Posterior vena cava (tissue), 2 donors: ENCODE measurements at regions not wholly inside any gene's neighbourhood (a gene's known extent, or its start where the extent isn't known, plus 50 kb on each side); places are given as distances from the start of the nearest gene placed in this dataset.
A peak's percentile ranks its signal among the peaks of the same experiment; 100 is the strongest.

Experiments
- DNase-seq: peaks from one replicate; pipeline ENCODE4 v3.0.0-alpha.2; 2020; ENCODE audit warnings: low spot score
- intact Hi-C, 2 donors: fragments of 100-400 bp; cut with DNase I; formaldehyde crosslinking; loops; one replicate each; pipeline versions ENCODE4 v1.14.1 to v1.14.2; 2022 to 2023
- donor health status: DM: yes; HTN: yes; CAD: no.
- donor health status: DM: yes; HTN: yes; CAD: no.

DNA sequence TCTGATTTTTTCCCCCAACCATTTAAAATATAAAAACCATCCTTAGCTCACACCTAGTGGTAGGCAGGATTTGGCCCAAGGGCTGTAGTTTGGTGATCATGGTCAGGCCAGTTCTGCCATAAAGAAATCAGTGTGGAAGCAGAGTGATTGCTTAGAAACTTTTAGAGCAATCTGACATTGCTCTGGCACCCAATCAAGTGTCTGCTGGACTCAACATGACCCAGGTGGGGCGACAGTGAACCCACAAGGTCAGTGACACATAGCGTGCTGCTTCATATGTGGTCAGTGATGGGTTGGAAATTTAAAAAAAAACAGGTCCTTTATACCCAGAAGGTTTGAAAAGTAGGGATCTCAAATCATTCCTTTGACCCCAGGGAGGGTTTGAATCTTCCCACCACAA is 107.9 kb downstream of the BANF2 start:
- peak; percentile 68 for DNase-seq
- intact Hi-C loops, result no loop called here

DNA sequence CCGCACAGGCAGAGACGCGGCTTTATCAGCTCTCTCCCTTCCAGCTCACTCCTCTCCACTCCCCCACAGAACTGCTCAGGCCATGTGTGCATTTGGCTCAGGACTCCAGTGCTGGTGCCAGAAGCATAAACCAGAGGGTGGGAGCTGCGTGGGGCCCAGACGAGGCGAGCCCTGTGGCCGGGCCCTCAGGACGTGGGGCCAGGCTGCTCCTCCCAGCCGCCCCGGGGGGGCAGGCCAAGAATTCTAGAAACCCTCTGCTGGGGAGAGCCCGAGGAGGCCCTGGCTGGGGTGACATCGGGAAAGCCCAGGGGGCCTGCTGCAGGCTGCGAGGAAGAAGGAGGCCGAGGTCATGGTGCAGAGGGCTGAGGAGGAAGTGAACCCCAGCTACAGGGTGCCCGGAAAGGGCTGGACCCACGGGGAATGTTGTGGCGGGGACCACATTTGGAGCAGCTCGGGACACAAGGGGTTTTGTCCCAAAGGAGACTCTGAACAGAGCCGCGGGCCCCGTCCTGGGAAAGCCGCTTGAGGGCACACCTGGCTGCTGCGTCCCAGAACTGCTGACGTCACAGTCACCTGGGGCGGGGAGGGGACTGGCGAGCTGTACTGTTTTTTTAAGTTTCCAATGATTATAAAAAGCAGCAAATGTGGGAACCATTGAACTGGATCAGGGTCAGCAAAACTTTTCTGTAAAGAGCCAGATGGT is 107.1 kb downstream of the BANF2 start:
- intact Hi-C loops, result no loop called here
- peak; percentile 91 for DNase-seq

- no peak for DNase-seq
- intact Hi-C loops, result no loop called here
Measured at GRCh38 chr20:17806107-17806506, 106.3 kb downstream of the BANF2 start.

GRCh38 chr20:17803765-17804164 is 104.0 kb downstream of the BANF2 start:
- peak; percentile 68 for DNase-seq
- intact Hi-C loops, result no loop called here

GRCh38 chr20:17799575-17800227 is 99.9 kb downstream of the BANF2 start:
- DNase-seq, result peak; percentile 15
- intact Hi-C loops, result loop anchor here in 1 of 2 donors (5.0 kb wide), 1 partner anchor 48 kb away; no protein-coding TSS in a partner anchor

DNA sequence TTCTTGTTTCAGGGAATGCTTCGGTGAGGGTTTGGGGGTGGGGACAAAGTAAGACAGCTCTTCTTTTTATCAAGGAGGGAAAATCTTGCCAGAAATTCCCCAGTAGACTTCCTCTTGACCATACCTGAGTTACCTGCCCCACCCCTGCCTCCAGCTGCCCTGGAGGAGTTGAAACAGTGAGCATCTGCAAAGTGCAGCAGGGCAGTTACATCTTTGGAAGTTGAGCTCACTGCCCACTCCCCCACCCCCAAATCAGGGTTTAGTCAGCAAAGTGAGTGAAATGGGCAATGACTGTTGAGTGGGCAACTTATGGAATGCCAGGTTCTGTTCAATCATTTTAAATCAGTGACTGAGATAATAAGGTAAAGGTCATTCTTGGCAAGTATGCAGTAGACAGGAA is 98.8 kb downstream of the BANF2 start:
- intact Hi-C loops, result loop anchor here in 1 of 2 donors (5.0 kb wide), 1 partner anchor 49 kb away; no protein-coding TSS in a partner anchor
- peak; percentile 25 for DNase-seq

DNA sequence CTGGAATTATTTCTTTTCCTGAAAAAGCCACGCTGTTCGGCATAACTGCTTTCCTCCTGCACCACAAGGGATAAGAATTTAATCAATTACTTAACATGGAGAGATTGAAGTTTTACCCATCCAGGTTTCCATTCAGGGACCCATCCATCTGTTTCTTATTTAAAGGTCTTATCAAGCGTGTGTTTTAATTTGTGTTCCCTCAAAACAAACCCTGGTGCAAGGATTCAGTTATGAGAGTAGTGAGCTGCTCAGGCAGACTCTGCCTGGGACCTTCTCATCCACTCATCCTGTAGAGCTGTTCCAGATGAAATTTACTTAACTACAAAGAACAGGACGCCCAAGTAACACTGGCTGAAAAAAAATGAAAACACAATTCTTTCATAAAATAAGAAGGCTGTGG is 97.8 kb downstream of the BANF2 start:
- intact Hi-C loops, result loop anchor here in 1 of 2 donors (5.0 kb wide), 1 partner anchor 50 kb away; no protein-coding TSS in a partner anchor
- DNase-seq, result no peak

GRCh38 chr20:17797161-17797560 is 97.4 kb downstream of the BANF2 start:
- DNase-seq, result peak; percentile 9
- intact Hi-C loops, result loop anchor here in 1 of 2 donors (5.0 kb wide), 1 partner anchor 50 kb away; no protein-coding TSS in a partner anchor

DNA sequence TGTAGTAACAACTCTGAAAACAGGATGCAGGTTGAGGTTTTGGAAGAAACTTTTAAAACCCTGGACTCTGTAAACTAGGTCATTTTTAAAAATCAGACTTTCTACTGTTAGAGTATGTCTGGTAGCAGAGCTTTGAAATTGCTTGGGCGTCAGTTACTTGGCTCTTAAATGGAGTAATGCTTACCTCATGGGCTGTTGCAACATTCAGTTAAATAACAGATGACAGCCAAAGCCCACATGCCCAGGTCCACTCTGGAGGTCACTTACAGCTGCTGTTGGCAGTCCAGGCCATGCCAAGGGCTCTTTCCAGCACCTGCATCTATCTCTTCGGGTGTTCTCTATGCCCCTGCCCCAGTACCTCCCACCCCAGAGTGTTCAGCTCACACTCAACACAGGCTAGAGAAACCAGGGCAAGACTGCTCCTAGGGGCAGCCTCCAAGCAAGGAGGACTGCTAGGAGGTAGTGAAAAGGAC is 96.4 kb downstream of the BANF2 start:
- peak; percentile 81 for DNase-seq
- intact Hi-C loops, result loop anchor here in 1 of 2 donors (5.0 kb wide), 1 partner anchor 51 kb away; no protein-coding TSS in a partner anchor

- DNase-seq, result peak; percentile 40
- intact Hi-C loops, result loop anchor here in 1 of 2 donors (5.0 kb wide), 1 partner anchor 52 kb away; no protein-coding TSS in a partner anchor
Measured at GRCh38 chr20:17795501-17796071, 95.8 kb downstream of the BANF2 start.

DNA sequence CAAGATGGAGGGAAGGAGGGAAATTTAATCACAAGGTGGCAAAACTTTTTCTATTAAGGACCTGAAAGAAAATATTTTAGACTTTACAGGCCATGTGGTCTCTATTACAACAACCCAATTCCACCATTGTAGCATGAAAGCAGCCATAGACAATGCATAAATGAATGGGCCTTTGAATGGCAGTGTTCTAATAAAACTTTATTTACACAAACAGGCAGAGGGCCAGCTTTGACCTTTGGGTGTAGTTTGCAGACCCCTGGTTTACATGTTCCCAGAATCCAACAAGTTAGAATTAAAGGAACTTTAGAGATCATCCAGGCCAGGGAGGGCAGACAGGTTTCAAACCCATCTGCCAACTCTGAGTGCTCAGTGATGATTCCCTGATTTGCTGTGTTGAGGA is 95.2 kb downstream of the BANF2 start:
- intact Hi-C loops, result loop anchor here in 1 of 2 donors (5.0 kb wide), 1 partner anchor 52 kb away; no protein-coding TSS in a partner anchor
- no peak for DNase-seq

DNA sequence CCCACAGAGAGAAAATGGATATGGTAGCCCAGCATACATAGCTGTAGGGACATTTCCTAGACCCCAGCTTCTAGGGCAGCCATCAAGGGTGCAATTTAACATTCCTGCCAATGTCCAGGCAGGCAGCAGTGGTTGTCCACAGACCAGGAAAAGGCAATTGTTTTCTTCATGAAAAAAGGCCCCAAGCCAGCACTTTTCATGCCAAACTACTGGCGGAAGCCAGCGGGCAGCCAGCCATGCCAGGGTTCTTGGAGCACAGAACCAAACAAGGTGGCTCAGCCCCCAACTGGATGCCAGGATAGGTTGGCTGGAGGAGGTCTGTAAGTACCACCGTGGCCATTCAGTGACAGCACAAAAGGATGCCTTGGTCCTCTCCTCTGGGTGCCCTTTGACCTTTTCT is 94.6 kb downstream of the BANF2 start:
- intact Hi-C loops, result no loop called here
- peak; percentile 61 for DNase-seq

- intact Hi-C loops, result loop anchor here in 1 of 2 donors (2.0 kb wide), 1 partner anchor 17 kb away; no protein-coding TSS in a partner anchor
- peak; percentile 62 for DNase-seq
Measured at GRCh38 chr20:17793986-17794385, 94.2 kb downstream of the BANF2 start.

GRCh38 chr20:17790296-17790695 is 90.5 kb downstream of the BANF2 start:
- intact Hi-C loops, result no loop called here

GRCh38 chr20:17787816-17788215 is 88.0 kb downstream of the BANF2 start:
- intact Hi-C loops, result loop anchor here in 1 of 2 donors (10.0 kb wide), 1 partner anchor 113 kb away; no protein-coding TSS in a partner anchor
- no peak for DNase-seq

More at GRCh38 chr20:17790296-17790695, 90.5 kb downstream of the BANF2 start:
- peak; percentile 50 for DNase-seq

DNA sequence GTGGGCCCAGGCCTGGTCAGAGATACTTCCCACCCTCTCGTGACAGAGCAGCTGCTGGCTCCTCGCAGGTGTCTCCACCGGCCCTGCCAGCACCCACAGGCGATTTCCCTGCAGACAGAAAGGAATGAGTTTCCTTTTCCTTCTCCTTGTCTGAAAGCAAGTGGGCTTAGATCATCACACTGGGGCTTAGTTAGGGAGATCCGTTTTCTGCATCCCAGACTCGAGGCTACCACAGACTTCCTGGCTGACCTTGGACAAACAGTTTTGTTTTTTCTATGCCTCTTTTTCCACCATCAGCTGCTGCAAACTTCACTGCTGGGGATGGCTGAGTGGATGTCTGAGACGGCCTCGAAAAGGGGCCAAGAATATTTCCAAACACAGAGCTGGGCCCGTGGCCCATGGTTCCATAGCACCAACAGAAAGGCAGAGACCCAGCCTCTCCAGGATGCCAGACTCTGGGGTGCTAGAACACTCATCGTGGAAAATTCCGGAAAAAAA is 86.5 kb downstream of the BANF2 start:
- DNase-seq, result no peak
- intact Hi-C loops, result loop anchor here in 1 of 2 donors (10.0 kb wide), 1 partner anchor 111 kb away; no protein-coding TSS in a partner anchor
